ENCODE measurements at regions not wholly inside any gene's neighbourhood (a gene's known extent, or its start where the extent isn't known, plus 50 kb on each side); places are given as distances from the start of the nearest gene placed in this dataset.

DNA sequence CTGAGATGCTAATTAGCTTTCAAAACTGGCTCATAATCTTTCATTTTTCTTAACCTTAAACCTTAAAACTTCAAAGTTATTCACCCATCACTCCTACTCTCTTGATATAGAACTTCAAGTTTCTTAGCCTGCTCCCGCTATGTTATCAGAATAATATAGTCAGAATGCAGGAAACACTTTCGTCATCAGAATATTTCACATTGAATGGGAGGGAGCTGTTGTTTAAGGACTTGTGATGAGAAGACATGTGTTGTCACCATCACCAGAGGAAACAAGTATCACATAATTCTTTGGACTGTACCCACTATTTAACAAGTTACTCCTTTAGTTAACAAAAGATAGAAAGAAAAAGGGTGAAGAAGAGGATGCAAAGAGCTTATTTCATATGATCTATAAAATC lies 65.0 kb upstream of the FNDC3A start:
- Histone ChIP-seq H3K4me3 (ENCODE audit: low read depth, low read length) (no peak overlapping the region), H3K9me3 (ENCODE audit: control insufficient read depth, insufficient read depth, low read length) (no peaks in the 10 kb centered on the region), H3K9ac (ENCODE audit: low read depth, low read length) (no peak overlapping the region), H3K36me3 (ENCODE audit: control insufficient read depth, insufficient read depth, low read length) (no peaks in the 10 kb centered on the region), H3K27me3 (ENCODE audit: control insufficient read depth, insufficient read depth, low read length) (no peaks in the 10 kb centered on the region), H3K27ac (ENCODE audit: low read depth, low read length) (no peak overlapping the region), H3K4me1 (ENCODE audit: control insufficient read depth, insufficient read depth, low read length) (peaks cover 7% of the 10 kb centered on the region)

DNA sequence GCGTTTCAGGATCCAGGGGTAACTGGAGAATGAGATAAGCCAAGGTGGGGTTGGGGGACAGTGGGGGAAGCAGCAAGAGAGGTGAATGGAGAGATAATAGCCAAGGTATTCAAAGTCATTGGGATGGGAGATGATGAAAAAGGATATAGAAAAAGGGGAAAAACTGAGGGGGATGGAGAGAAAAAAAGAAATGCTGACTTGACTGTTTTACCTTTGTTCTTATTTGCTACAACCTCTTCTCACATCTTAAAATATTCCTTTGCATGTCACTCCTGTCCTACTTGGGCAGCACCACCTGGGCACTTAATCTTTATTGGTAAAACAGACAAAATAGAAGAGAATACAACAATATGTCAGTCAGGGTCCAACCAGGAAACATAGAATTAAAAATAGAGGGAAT lies 56.0 kb upstream of the FNDC3A start:
- Histone ChIP-seq H3K36me3 (ENCODE audit: control insufficient read depth, insufficient read depth, low read length) (no peaks in the 10 kb centered on the region), H3K4me3 (ENCODE audit: low read depth, low read length) (no peak overlapping the region), H3K27ac (ENCODE audit: low read depth, low read length) (no peak overlapping the region), H3K4me1 (ENCODE audit: control insufficient read depth, insufficient read depth, low read length) (peaks cover 13% of the 10 kb centered on the region), H3K9me3 (ENCODE audit: control insufficient read depth, insufficient read depth, low read length) (no peaks in the 10 kb centered on the region), H3K9ac (ENCODE audit: low read depth, low read length) (no peak overlapping the region), H3K27me3 (ENCODE audit: control insufficient read depth, insufficient read depth, low read length) (no peaks in the 10 kb centered on the region)

DNA sequence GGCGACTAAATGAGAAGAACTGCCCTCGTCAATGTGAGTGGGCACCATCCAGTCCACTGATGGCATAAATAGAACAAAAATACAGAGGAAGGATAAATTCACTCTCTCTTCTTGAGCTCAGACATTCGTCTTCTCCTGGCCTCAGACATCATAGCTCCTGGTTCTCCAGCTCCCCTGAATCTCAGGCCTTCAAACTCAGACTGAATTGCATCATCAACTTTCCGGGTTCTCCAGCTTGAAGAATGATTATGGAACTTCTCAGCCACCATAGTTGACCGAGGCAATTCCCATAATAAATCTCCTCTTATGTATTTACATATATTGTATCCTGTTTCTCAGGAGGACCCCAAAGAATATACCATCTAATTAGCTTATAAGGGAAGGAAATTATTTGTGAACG lies 55.0 kb upstream of the FNDC3A start:
- Histone ChIP-seq H3K27ac (ENCODE audit: low read depth, low read length) (no peak overlapping the region), H3K27me3 (ENCODE audit: control insufficient read depth, insufficient read depth, low read length) (no peaks in the 10 kb centered on the region), H3K36me3 (ENCODE audit: control insufficient read depth, insufficient read depth, low read length) (no peaks in the 10 kb centered on the region), H3K9me3 (ENCODE audit: control insufficient read depth, insufficient read depth, low read length) (no peaks in the 10 kb centered on the region), H3K4me1 (ENCODE audit: control insufficient read depth, insufficient read depth, low read length) (peaks cover 13% of the 10 kb centered on the region), H3K4me3 (ENCODE audit: low read depth, low read length) (no peak overlapping the region), H3K9ac (ENCODE audit: low read depth, low read length) (no peak overlapping the region)

DNA sequence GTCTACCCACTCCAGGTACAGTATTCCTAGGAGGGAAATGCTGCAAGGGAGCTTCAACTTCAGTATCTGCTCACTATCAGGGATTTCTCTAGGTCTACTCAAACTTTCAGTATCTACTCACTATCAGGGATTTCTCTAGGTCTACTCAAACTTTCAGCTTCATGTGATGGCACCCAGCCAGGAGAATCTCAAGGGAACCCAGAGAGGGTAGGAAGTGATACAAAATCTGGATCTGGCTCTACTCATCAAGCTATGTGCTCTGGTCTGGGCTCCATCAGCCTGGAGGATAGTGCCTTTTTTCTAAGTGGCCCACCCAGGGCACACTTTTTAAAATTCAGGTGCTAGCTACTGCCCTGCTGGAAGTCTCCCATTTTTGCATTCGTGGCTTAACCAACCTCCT lies 52.3 kb upstream of the FNDC3A start:
- Histone ChIP-seq H3K4me3 (ENCODE audit: low read depth, low read length) (no peak overlapping the region), H3K4me1 (ENCODE audit: control insufficient read depth, insufficient read depth, low read length) (peaks cover 13% of the 10 kb centered on the region), H3K36me3 (ENCODE audit: control insufficient read depth, insufficient read depth, low read length) (no peaks in the 10 kb centered on the region), H3K27me3 (ENCODE audit: control insufficient read depth, insufficient read depth, low read length) (no peaks in the 10 kb centered on the region), H3K9me3 (ENCODE audit: control insufficient read depth, insufficient read depth, low read length) (no peaks in the 10 kb centered on the region), H3K9ac (ENCODE audit: low read depth, low read length) (no peak overlapping the region), H3K27ac (ENCODE audit: low read depth, low read length) (no peak overlapping the region)

DNA sequence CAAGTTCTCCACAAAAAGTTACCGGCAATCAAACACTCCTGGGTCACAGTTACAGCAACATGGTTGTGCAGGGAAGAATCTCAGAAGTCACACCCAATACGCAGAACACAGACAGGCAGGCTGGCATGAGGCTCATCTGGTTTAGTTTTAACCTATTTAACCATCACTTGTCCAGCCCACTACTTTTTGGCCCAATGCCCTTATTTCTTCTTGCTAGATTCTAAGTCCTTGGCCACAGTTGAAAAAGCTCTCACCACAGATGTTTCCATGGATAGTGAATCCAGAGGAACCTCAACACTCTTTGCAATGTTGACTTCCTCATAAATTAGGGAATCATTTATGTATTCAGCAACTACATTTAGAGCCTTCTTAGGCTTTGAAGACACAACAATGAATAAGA lies 50.7 kb upstream of the FNDC3A start:
- H3K9ac ChIP-seq (ENCODE audit: low read depth, low read length) = no peak overlapping the region
- no peaks in the 10 kb centered on the region for H3K36me3 ChIP-seq (ENCODE audit: control insufficient read depth, insufficient read depth, low read length)
- H3K27me3 ChIP-seq (ENCODE audit: control insufficient read depth, insufficient read depth, low read length) = no peaks in the 10 kb centered on the region
- H3K4me1 ChIP-seq (ENCODE audit: control insufficient read depth, insufficient read depth, low read length) = peaks cover 13% of the 10 kb centered on the region
- no peak overlapping the region for H3K27ac ChIP-seq (ENCODE audit: low read depth, low read length)
- H3K9me3 ChIP-seq (ENCODE audit: control insufficient read depth, insufficient read depth, low read length) = no peaks in the 10 kb centered on the region
- no peak overlapping the region for H3K4me3 ChIP-seq (ENCODE audit: low read depth, low read length)

Data from HUES48 (cell line).